ENCODE measurements at regions not wholly inside any gene's neighbourhood (a gene's known extent, or its start where the extent isn't known, plus 50 kb on each side); places are given as distances from the start of the nearest gene placed in this dataset.

DNA sequence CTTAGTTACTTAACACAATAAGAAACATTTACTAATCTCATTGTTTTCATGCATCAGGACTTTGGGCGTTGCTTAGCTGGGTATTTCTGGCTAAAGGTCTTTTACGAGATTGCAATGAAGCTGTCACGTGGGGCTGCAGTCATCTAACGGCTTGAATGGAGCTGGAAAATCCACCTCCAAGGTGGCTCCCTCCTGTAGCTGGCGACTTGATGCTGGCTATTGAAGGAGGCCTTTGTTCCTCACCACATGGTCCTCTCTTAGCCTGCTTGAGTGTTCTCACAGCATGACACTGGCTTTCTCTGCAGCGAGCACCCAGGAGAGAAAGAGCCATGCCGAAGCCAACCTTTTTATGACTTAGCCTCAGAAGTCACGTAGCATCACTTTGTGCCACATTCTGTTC, 92.0 kb downstream of the NHLRC3 start:
- Histone ChIP-seq H3K9me3 (no peaks in the 10 kb centered on the region), H3K4me1 (no peaks in the 10 kb centered on the region), H3K36me3 (no peaks in the 10 kb centered on the region), H3K27me3 (no peaks in the 10 kb centered on the region), H3K4me3 (no peak overlapping the region), H3K27ac (no peak overlapping the region)
- ATAC-seq (no peak), DNase-seq (no peak)
- intact Hi-C loops (cut with DNase I) = no loop called here
- TF ChIP-seq, protein P1, sequence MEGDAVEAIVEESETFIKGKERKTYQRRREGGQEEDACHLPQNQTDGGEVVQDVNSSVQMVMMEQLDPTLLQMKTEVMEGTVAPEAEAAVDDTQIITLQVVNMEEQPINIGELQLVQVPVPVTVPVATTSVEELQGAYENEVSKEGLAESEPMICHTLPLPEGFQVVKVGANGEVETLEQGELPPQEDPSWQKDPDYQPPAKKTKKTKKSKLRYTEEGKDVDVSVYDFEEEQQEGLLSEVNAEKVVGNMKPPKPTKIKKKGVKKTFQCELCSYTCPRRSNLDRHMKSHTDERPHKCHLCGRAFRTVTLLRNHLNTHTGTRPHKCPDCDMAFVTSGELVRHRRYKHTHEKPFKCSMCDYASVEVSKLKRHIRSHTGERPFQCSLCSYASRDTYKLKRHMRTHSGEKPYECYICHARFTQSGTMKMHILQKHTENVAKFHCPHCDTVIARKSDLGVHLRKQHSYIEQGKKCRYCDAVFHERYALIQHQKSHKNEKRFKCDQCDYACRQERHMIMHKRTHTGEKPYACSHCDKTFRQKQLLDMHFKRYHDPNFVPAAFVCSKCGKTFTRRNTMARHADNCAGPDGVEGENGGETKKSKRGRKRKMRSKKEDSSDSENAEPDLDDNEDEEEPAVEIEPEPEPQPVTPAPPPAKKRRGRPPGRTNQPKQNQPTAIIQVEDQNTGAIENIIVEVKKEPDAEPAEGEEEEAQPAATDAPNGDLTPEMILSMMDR (IDR thresholded peaks at IDR 0.05) = no peak

- Histone ChIP-seq H3K36me3 (no peaks in the 10 kb centered on the region), H3K9me3 (no peaks in the 10 kb centered on the region), H3K4me1 (no peaks in the 10 kb centered on the region), H3K27ac (no peak overlapping the region), H3K27me3 (no peaks in the 10 kb centered on the region), H3K4me3 (no peak overlapping the region)
- TF ChIP-seq, protein P1 (IDR thresholded peaks at IDR 0.05) = no peak
- no peak for ATAC-seq
- intact Hi-C loops (cut with DNase I) = no loop called here
- DNase-seq = no peak
These were observed 94.3 kb downstream of the NHLRC3 start for GRCh38 chr13:39132286-39133230.

GRCh38 chr13:39133781-39134180, 95.5 kb downstream of the NHLRC3 start:
- no peak for DNase-seq
- no peaks in the 10 kb centered on the region for H3K9me3 ChIP-seq
- ATAC-seq = no peak
- no peaks in the 10 kb centered on the region for H3K4me1 ChIP-seq
- no peak overlapping the region for H3K27ac ChIP-seq
- TF ChIP-seq, protein P1 (IDR thresholded peaks at IDR 0.05) = no peak
- no peaks in the 10 kb centered on the region for H3K27me3 ChIP-seq
- no peak overlapping the region for H3K4me3 ChIP-seq
- intact Hi-C loops (cut with DNase I) = no loop called here
- H3K36me3 ChIP-seq = no peaks in the 10 kb centered on the region

- intact Hi-C loops (cut with DNase I) = no loop called here
- DNase-seq = no peak
- H3K4me3 ChIP-seq = no peak overlapping the region
- H3K27ac ChIP-seq = no peak overlapping the region
- no peaks in the 10 kb centered on the region for H3K9me3 ChIP-seq
- no peaks in the 10 kb centered on the region for H3K36me3 ChIP-seq
- ATAC-seq = no peak
- H3K4me1 ChIP-seq = no peaks in the 10 kb centered on the region
- TF ChIP-seq, protein P1 (IDR thresholded peaks at IDR 0.05) = no peak
- no peaks in the 10 kb centered on the region for H3K27me3 ChIP-seq
These were observed 96.3 kb downstream of the NHLRC3 start for GRCh38 chr13:39134574-39134973.

- Histone ChIP-seq H3K9me3 (no peaks in the 10 kb centered on the region), H3K36me3 (no peaks in the 10 kb centered on the region), H3K27ac (no peak overlapping the region), H3K27me3 (no peaks in the 10 kb centered on the region), H3K4me1 (peaks cover 3% of the 10 kb centered on the region), H3K4me3 (no peak overlapping the region)
- TF ChIP-seq, protein P1 (IDR thresholded peaks at IDR 0.05) = no peak
- intact Hi-C loops (cut with DNase I) = loop anchor here (10.0 kb wide), 1 partner anchor 120 kb away; no protein-coding TSS in a partner anchor
- no peak for DNase-seq
- no peak for ATAC-seq
These were observed 106.1 kb downstream of the NHLRC3 start for GRCh38 chr13:39144391-39144790.

All from upper lobe of right lung (tissue), 1 donor.